Cardiac muscle cell (in vitro differentiated cells and primary cell): ENCODE measurements at regions not wholly inside any gene's neighbourhood (a gene's known extent, or its start where the extent isn't known, plus 50 kb on each side); places are given as distances from the start of the nearest gene placed in this dataset.
"Not testable (repeated sequence)": the region's sequence is repeated elsewhere in the genome, so short reads cannot be mapped to it uniquely, and the experiment has no call there.

Experiments
- DNase-seq, 2 donors: peaks; one replicate each; pipeline versions ENCODE4 v3.0.0 to v3.0.0-alpha.2; 2010 to 2017; ENCODE audit warnings: low read depth in 1 of 2, low spot score in 1 of 2
- H3K27ac ChIP-seq: fragments of 200-600 bp; sonication (generic); 2 replicates; pipeline ENCODE4 v1.5.1; 2016
- H3K27me3 ChIP-seq: fragments of 200-600 bp; sonication (generic); 2 replicates; pipeline ENCODE4 v1.6.0; 2016; ENCODE audit warnings: control low read depth
- H3K36me3 ChIP-seq: fragments of 200-600 bp; sonication (generic); 2 replicates; pipeline ENCODE4 v1.5.1; 2016; ENCODE audit warnings: control low read depth
- H3K4me1 ChIP-seq: fragments of 200-600 bp; sonication (generic); 2 replicates; pipeline ENCODE4 v1.8.1; 2017; ENCODE audit warnings: low read depth, mild to moderate bottlenecking, mixed run types
- H3K4me3 ChIP-seq: fragments of 200-600 bp; sonication (generic); 2 replicates; pipeline ENCODE4 v1.5.1; 2016; ENCODE audit warnings: mild to moderate bottlenecking
- H3K9me3 ChIP-seq: fragments of 200-600 bp; sonication (generic); 2 replicates; pipeline ENCODE4 v1.5.1; 2017; ENCODE audit warnings: low read depth, mild to moderate bottlenecking, control low read depth
- TF ChIP-seq, protein P1 (sequence below): IDR thresholded peaks from 2 replicates; pipeline ENCODE4 v1.5.1; 2012; ENCODE audit warnings: low read depth, mild to moderate bottlenecking, low read length

DNA sequence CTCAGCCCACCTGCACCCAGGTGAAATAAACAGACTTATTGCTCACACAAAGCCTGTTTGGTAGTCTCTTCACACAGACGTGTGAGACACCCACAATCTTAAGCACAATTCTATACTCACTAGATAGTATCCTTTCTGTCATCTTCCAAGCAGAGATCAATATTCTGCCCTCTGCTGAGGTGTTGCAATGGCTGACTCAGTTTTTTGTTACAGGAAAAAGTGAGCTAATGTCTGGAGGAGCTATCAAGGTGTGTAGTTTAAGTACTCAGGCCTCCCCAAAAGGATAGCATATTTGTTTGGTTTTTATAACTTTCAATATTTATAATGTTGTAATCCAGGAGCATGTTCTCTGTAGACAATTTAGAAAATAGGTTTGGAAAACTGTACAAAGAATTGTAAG lies 775.2 kb upstream of the POU3F4 start:
- no peaks in the 10 kb centered on the region for H3K27me3 ChIP-seq
- H3K27ac ChIP-seq: no peak overlapping the region
- no peak overlapping the region for H3K4me3 ChIP-seq
- H3K4me1 ChIP-seq: no peaks in the 10 kb centered on the region
- no peaks in the 10 kb centered on the region for H3K9me3 ChIP-seq
- no peak for DNase-seq
- no peaks in the 10 kb centered on the region for H3K36me3 ChIP-seq
- TF ChIP-seq, protein P1, sequence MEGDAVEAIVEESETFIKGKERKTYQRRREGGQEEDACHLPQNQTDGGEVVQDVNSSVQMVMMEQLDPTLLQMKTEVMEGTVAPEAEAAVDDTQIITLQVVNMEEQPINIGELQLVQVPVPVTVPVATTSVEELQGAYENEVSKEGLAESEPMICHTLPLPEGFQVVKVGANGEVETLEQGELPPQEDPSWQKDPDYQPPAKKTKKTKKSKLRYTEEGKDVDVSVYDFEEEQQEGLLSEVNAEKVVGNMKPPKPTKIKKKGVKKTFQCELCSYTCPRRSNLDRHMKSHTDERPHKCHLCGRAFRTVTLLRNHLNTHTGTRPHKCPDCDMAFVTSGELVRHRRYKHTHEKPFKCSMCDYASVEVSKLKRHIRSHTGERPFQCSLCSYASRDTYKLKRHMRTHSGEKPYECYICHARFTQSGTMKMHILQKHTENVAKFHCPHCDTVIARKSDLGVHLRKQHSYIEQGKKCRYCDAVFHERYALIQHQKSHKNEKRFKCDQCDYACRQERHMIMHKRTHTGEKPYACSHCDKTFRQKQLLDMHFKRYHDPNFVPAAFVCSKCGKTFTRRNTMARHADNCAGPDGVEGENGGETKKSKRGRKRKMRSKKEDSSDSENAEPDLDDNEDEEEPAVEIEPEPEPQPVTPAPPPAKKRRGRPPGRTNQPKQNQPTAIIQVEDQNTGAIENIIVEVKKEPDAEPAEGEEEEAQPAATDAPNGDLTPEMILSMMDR: no peak

DNA sequence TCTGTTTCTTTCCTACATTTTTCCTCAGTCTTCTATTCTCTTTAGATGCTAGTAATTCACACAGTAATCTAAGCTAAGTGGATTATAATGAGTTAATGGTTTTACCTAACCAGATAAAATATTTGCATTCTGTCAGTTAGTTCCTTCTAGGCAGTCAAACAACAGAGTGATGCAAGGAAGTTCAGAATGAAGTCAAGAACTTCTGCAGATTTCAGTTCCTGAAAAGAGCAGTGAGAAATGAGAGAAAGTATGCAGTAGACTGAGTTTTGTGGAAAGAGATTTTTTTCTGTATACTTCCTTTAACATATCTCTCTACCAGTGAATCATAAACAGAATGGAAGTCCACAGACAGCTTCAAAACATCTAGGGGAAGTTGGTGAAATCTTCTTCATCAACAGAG lies 774.0 kb upstream of the POU3F4 start:
- H3K4me3 ChIP-seq: no peak overlapping the region
- H3K27me3 ChIP-seq: no peaks in the 10 kb centered on the region
- DNase-seq: no peak
- no peaks in the 10 kb centered on the region for H3K4me1 ChIP-seq
- no peaks in the 10 kb centered on the region for H3K36me3 ChIP-seq
- H3K9me3 ChIP-seq: no peaks in the 10 kb centered on the region
- TF ChIP-seq, protein P1: no peak
- no peak overlapping the region for H3K27ac ChIP-seq

DNA sequence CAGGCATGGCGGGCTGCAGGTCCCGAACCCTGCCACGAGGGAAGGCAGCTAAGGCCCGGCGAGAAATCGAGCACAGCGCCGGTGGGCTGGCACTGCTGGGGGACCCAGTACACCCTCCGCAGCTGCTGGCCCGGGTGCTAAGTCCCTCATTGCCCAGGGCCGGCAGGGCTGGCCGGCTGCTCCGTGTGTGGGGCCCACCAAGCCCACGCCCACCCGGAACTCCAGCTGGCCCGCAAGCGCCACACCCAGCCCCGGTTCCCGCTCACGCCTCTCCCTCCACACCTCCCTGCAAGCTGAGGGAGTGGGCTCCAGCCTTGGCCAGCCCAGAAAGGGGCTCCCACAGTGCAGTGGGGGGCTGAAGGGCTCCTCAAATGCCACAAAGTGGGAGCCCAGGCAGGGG lies 769.8 kb upstream of the POU3F4 start:
- not testable (repeated sequence) for H3K27me3 ChIP-seq, H3K9me3 ChIP-seq, H3K27ac ChIP-seq, DNase-seq, H3K4me1 ChIP-seq, H3K36me3 ChIP-seq, H3K4me3 ChIP-seq

DNA sequence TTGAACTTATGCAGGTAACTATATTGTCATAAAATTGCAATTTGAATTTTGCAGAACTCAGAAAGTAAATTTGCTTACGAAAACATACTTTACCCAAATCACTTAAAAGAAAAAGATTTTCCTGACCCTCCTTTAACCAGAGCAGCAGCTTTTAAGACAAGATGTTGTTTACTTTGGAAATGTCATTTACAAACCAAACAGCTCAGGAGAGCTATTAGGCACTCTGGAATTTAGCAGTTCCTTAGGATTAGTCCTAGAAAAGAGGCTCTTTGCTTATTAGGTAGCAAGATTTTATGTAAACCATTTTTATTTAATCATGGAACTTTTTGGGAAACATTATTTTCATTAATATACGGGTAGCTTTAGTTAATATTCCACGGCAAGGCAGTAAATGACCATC lies 765.7 kb upstream of the POU3F4 start:
- Histone ChIP-seq H3K27ac (no peak overlapping the region), H3K27me3 (no peaks in the 10 kb centered on the region), H3K9me3 (no peaks in the 10 kb centered on the region), H3K4me1 (no peaks in the 10 kb centered on the region), H3K4me3 (no peak overlapping the region), H3K36me3 (no peaks in the 10 kb centered on the region)
- DNase-seq: no peak
- TF ChIP-seq, protein P1: no peak

DNA sequence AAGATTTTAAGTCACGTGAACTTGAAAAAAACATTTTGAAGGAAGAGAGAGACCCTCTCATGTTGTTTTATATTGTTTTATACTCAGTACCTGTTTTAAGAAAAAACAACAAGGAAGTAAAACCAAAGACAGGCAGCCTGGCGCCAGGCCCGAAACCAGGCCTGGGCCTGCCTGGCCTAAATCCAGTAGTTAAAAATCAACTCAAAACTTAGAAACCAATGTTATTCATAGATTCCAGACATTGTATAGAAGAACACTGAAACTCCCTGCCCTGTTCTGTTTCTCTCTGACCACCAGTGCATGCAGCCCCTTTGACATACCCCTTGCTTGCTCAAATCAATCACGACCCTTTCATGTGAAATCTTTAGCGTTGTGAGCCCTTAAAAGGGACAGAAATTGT lies 762.4 kb upstream of the POU3F4 start:
- H3K4me3 ChIP-seq, DNase-seq, H3K36me3 ChIP-seq, H3K9me3 ChIP-seq, H3K4me1 ChIP-seq, H3K27ac ChIP-seq, H3K27me3 ChIP-seq: not testable (repeated sequence)

DNA sequence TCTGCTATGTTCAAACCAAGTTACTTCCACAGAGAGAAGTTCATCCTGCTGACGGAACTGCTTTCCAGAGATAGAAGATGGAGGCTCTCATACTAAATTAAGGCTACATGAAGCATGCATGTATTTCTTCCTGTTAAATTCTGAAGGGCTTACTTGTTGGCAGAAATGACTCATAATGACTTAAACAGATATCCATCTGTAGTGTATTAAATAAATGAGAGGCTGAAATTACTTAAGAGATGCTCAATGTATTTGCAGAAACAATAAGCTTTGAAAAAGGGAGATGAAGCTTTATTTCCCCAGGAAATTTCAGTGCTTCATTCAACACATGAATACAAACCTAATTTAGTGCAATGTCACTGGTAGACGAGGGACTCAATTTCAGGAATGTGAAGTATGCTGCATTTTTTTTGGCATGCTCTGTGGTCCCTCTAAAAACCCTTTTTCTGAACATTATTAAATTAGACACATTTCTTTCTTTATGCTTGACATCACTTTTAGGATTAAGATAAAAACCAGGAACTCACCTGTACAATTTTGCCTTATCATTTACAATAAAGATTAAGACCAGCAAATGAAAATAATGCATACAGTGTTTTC lies 759.1 kb upstream of the POU3F4 start:
- H3K27ac ChIP-seq: no peak overlapping the region

More for the DNA sequence above, 759.1 kb upstream of the POU3F4 start:
- Histone ChIP-seq H3K9me3 (no peaks in the 10 kb centered on the region), H3K4me3 (no peak overlapping the region), H3K36me3 (no peaks in the 10 kb centered on the region), H3K27me3 (no peaks in the 10 kb centered on the region), H3K4me1 (no peaks in the 10 kb centered on the region)
- no peak for DNase-seq
- TF ChIP-seq, protein P1: no peak
